Nucleus accumbens (tissue), 56 donors: ENCODE measurements at regions not wholly inside any gene's neighbourhood (a gene's known extent, or its start where the extent isn't known, plus 50 kb on each side); places are given as distances from the start of the nearest gene placed in this dataset.

Experiments used
- DNase-seq, 56 donors: peaks; one replicate each; lab custom pipeline; 2025; lab: John Stamatoyannopoulos, UW

- no peak for DNase-seq
These were observed 132.9 kb upstream of the DST start for GRCh38 chr6:56775498-56776166.

- no peak for DNase-seq
These were observed 130.1 kb upstream of the DST start for GRCh38 chr6:56772737-56773184.

- DNase-seq = no peak
These were observed 129.4 kb upstream of the DST start for GRCh38 chr6:56771929-56772607.

GRCh38 chr6:56771189-56771588 lies 128.5 kb upstream of the DST start:
- no peak for DNase-seq

- no peak for DNase-seq
These were observed 127.4 kb upstream of the DST start for GRCh38 chr6:56770011-56770520.

GRCh38 chr6:56767892-56768531 lies 125.3 kb upstream of the DST start:
- DNase-seq = no peak

- no peak for DNase-seq
These were observed 124.7 kb upstream of the DST start for GRCh38 chr6:56767435-56767834.

GRCh38 chr6:56766806-56767178 lies 124.1 kb upstream of the DST start:
- no peak for DNase-seq

GRCh38 chr6:56766139-56766805 lies 123.6 kb upstream of the DST start:
- DNase-seq = no peak

GRCh38 chr6:56765494-56765893 lies 122.8 kb upstream of the DST start:
- DNase-seq = no peak

- peak in 23 of 56 donors; percentile 7 to 63 (median 29) for DNase-seq
These were observed 121.4 kb upstream of the DST start for GRCh38 chr6:56764081-56764566.

GRCh38 chr6:56761651-56762050 lies 119.0 kb upstream of the DST start:
- no peak for DNase-seq

GRCh38 chr6:56760842-56761241 lies 118.2 kb upstream of the DST start:
- DNase-seq = no peak

GRCh38 chr6:56759521-56759920 lies 116.8 kb upstream of the DST start:
- peak in 6 of 56 donors; percentile 15 to 35 (median 22) for DNase-seq

- peak in 1 of 56 donors; percentile 43 for DNase-seq
These were observed 115.9 kb upstream of the DST start for GRCh38 chr6:56758553-56758952.

- DNase-seq = no peak
These were observed 115.4 kb upstream of the DST start for GRCh38 chr6:56758120-56758519.

- peak in 20 of 56 donors; percentile 16 to 68 (median 36) for DNase-seq
These were observed 114.9 kb upstream of the DST start for GRCh38 chr6:56757588-56757984.

GRCh38 chr6:56756791-56757587 lies 114.3 kb upstream of the DST start:
- no peak for DNase-seq

- peak in 6 of 56 donors; percentile 19 to 50 (median 28) for DNase-seq
These were observed 113.6 kb upstream of the DST start for GRCh38 chr6:56756219-56756789.

- DNase-seq = no peak
These were observed 112.4 kb upstream of the DST start for GRCh38 chr6:56755040-56755439.
